GM06990 (cell line): ENCODE measurements at regions not wholly inside any gene's neighbourhood (a gene's known extent, or its start where the extent isn't known, plus 50 kb on each side); places are given as distances from the start of the nearest gene placed in this dataset.

ENCODE experiments used
- DNase-seq: peaks from one replicate; pipeline ENCODE4 v3.0.0-alpha.2; 2011; ENCODE audit not compliant: insufficient read length; ENCODE audit errors: extremely low read depth
- H3K27me3 ChIP-seq: replicated peaks from 2 replicates; pipeline ENCODE4 v1.6.0; 2011; ENCODE audit warnings: low read length; ENCODE audit not compliant: control insufficient read depth, insufficient read depth
- H3K36me3 ChIP-seq: 2 replicates; pipeline ENCODE4 v1.5.1; 2011; ENCODE audit warnings: low read length; ENCODE audit not compliant: control insufficient read depth, insufficient read depth
- H3K4me3 ChIP-seq: replicated peaks from 2 replicates; pipeline ENCODE4 v1.5.1; 2011; ENCODE audit warnings: low read depth, mild to moderate bottlenecking, control low read depth, low read length
- CTCF ChIP-seq: IDR thresholded peaks from 2 replicates; pipeline ENCODE4 v1.5.1; 2011; ENCODE audit warnings: low read length, control low read depth, mild to moderate bottlenecking, inconsistent platforms; ENCODE audit not compliant: insufficient read depth, poor library complexity, severe bottlenecking

DNA sequence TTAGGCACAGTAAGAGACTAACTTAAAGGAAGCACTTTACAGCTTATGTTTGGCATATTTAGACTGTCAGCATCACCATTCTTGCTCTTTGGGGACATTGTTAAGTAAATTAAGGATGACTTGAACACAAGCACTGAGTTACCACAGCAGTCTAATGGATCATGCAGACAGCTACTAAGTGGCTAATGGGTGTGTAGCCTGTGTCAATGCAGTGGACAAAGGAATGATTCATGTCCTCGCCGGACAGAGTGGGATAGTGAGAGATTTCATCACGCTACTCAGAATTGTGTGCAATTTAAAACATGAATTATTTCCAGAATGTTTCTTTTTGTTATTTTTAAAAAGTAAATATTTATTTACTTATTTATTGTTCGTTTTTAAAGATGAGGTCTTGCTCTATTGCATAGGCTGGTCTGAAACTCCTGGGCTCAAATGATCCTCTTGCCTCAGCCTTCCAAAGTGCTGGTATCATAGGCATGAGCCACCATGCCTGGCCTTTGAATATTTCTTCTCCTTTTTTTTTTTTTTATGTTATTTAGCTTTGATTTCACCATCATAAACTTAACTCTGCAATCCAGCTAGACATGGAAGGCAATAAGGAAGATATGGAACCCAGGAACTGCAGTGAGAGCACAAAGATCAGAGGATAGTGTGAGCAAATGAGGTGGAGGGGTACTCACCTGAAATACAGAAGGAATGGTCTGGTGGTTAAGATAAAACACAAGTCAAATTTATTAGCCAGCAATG lies 53.0 kb upstream of the KLF4 start:
- Histone ChIP-seq H3K36me3 (no peaks in the 10 kb centered on the region), H3K4me3 (no peak overlapping the region), H3K27me3 (no peaks in the 10 kb centered on the region)
- DNase-seq: no peak
- no peak for TF ChIP-seq CTCF

DNA sequence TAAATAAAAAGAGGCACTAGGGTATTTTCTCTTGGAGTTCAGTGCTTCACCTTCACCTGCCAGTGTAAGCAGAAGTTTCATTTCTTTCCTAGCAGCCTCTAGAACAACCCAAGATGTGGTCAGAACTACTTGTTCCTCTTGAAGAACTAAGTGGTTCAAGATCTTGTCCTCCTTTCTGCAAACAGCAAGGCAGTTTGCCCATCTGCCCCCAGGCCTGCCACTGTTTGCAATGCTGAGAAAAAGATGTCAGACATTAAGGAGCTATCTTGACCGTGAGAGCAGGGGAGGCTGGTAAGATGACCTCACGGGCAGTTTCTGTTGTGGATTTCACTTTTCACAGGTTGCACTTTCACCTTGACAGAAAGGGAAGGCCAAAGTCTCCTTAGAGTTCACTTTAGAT lies 52.0 kb upstream of the KLF4 start:
- H3K36me3 ChIP-seq: no peaks in the 10 kb centered on the region
- H3K27me3 ChIP-seq: no peaks in the 10 kb centered on the region
- no peak overlapping the region for H3K4me3 ChIP-seq
- DNase-seq: peak; percentile 14
- no peak for TF ChIP-seq CTCF

DNA sequence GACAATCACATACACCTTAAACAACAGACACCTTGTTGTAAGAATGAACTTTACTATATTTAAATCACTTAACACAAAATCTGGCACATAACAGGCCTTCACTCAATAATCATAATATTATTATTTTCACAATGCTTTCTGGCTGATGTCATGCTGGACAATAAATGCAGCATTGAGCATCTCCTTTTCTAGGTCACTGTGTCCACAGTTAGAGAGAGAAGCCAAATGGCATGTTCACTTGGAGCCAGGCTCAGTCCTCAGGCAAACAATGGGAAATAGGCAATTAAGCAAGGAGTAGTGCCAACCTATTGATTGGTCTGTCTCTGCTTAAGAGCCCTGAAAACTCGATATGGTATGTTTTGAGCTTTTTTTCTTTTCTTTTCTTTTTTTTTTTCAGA lies 50.6 kb upstream of the KLF4 start:
- no peak for TF ChIP-seq CTCF
- no peaks in the 10 kb centered on the region for H3K27me3 ChIP-seq
- no peaks in the 10 kb centered on the region for H3K36me3 ChIP-seq
- H3K4me3 ChIP-seq: no peak overlapping the region
- no peak for DNase-seq

DNA sequence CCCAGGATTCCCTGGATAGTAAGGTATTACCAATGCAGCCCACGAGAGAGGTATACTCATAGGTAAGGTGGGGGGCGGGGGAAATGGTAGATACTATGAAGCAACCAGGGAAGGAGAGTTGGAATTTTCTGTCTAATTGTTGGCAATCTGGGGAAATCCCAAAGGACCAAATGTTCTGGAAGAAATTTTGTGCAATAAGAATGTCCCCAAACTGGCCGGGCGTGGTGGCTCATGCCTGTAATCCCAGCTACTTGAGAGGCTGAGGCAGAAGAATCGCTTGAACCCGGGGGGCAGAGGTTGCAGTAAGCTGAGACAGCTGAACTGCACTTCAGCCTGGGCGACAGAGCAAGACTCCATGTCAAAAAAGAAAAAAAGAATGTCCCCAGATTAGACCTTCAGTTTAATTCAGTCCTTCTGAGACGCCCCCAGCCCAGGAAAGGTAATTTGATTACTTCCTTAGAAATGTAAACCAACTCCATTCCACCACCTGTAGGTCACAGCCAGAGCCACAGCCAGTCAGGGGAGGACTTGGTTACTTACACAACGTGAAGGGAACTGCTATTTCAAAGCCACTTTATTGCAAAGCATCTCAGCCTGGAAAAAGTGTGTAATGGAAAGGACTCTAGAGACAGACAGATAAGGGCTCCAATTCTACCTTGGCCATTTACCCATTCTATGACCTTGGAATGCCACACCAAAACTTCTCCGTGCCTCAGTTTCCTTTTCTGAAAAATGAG lies 50.0 kb upstream of the KLF4 start:
- DNase-seq: no peak
- no peak for TF ChIP-seq CTCF
- H3K36me3 ChIP-seq: no peaks in the 10 kb centered on the region
- no peaks in the 10 kb centered on the region for H3K27me3 ChIP-seq
- no peak overlapping the region for H3K4me3 ChIP-seq
